ENCODE measurements at regions not wholly inside any gene's neighbourhood (a gene's known extent, or its start where the extent isn't known, plus 50 kb on each side); places are given as distances from the start of the nearest gene placed in this dataset.

GRCh38 chr20:43320536-43320935, 130.8 kb upstream of the PTPRT start:
- TF ChIP-seq CTCF (IDR thresholded peaks at IDR 0.05) = no peak
- no peak for TF ChIP-seq POLR2A (IDR thresholded peaks at IDR 0.05)

Data from heart left ventricle (tissue), 13 donors.